ENCODE measurements at regions not wholly inside any gene's neighbourhood (a gene's known extent, or its start where the extent isn't known, plus 50 kb on each side); places are given as distances from the start of the nearest gene placed in this dataset.

GRCh38 chrX:5295004-5295403 lies 933.7 kb downstream of the NLGN4X start:
- TF ChIP-seq CTCF (IDR thresholded peaks at IDR 0.05; ENCODE audit: low read depth, low read length, missing input control), result no peak
- TF ChIP-seq RAD21 (IDR thresholded peaks at IDR 0.05), result no peak
- TF ChIP-seq SP1 (IDR thresholded peaks at IDR 0.05), result no peak
- no peak for TF ChIP-seq TAF1 (conservative IDR thresholded peaks at IDR 0.05)
- TF ChIP-seq REST (IDR thresholded peaks at IDR 0.05), result no peak
- no peak for TF ChIP-seq MAX (IDR thresholded peaks at IDR 0.05)
- no peak for TF ChIP-seq ATF3 (IDR thresholded peaks at IDR 0.05)
- TF ChIP-seq EGR1 (IDR thresholded peaks at IDR 0.05; ENCODE audit: low read depth in 2 of 2), result no peak
- TF ChIP-seq YY1 (IDR thresholded peaks at IDR 0.05), result no peak
- no peak for TF ChIP-seq JUND (IDR thresholded peaks at IDR 0.05)
- no peak for TF ChIP-seq FOXA2 (IDR thresholded peaks at IDR 0.05)

Data from liver (tissue), 3 donors.